ENCODE measurements at regions not wholly inside any gene's neighbourhood (a gene's known extent, or its start where the extent isn't known, plus 50 kb on each side); places are given as distances from the start of the nearest gene placed in this dataset.

GRCh38 chr11:19509215-19509614, 203.4 kb upstream of the NAV2 start:
- DNase-seq (ENCODE audit: low read depth, low spot score), result no peak
- Histone ChIP-seq H3K9ac (ENCODE audit: insufficient read length) (no peak overlapping the region), H3K9me3 (ENCODE audit: low read depth, low read length) (no peaks in the 10 kb centered on the region), H3K4me3 (no peak overlapping the region), H3K36me3 (ENCODE audit: insufficient read depth, low read length) (no peaks in the 10 kb centered on the region), H3K27ac (no peak overlapping the region)
- TF ChIP-seq POLR2AphosphoS5 (IDR thresholded peaks at IDR 0.05; ENCODE audit: borderline replicate concordance, low read depth, low read length) (no peak), FOXP2 (optimal IDR thresholded peaks at IDR 0.05; ENCODE audit: control extremely low read depth, extremely low read length, insufficient read depth) (no peak), EZH2 (IDR thresholded peaks at IDR 0.05) (no peak)

DNA sequence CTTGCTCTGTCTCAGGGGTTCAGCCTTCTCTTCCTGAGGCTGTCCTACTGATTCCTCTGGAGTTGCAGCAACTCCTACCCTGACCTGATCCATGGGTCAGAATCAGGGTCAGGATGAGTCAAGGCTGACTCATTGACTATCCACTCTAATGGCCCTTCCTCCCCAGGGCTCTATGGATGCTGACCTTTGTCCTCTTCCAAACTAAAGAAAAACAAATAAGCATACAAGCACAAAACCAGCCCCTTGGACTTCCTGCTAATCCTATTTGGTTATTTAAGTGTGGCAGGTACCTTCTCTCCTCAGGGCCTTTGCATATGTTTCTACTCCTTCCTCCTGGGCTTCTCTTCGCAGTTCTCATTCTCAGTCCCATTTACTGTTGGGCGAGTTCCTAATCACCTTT, 204.5 kb upstream of the NAV2 start:
- DNase-seq (ENCODE audit: low read depth, low spot score), result no peak
- H3K9me3 ChIP-seq (ENCODE audit: low read depth, low read length), result no peaks in the 10 kb centered on the region
- H3K36me3 ChIP-seq (ENCODE audit: insufficient read depth, low read length), result no peaks in the 10 kb centered on the region
- no peak overlapping the region for H3K4me3 ChIP-seq
- TF ChIP-seq EZH2 (IDR thresholded peaks at IDR 0.05) (no peak), FOXP2 (optimal IDR thresholded peaks at IDR 0.05; ENCODE audit: control extremely low read depth, extremely low read length, insufficient read depth) (no peak)
- no peak overlapping the region for H3K27ac ChIP-seq
- no peak overlapping the region for H3K9ac ChIP-seq (ENCODE audit: insufficient read length)

GRCh38 chr11:19506816-19507486, 205.7 kb upstream of the NAV2 start:
- Histone ChIP-seq H3K4me3 (no peak overlapping the region), H3K9me3 (ENCODE audit: low read depth, low read length) (no peaks in the 10 kb centered on the region), H3K9ac (ENCODE audit: insufficient read length) (no peak overlapping the region), H3K27ac (no peak overlapping the region), H3K36me3 (ENCODE audit: insufficient read depth, low read length) (no peaks in the 10 kb centered on the region)
- DNase-seq (ENCODE audit: low read depth, low spot score), result no peak
- no peak for TF ChIP-seq FOXP2 (optimal IDR thresholded peaks at IDR 0.05; ENCODE audit: control extremely low read depth, extremely low read length, insufficient read depth)
- TF ChIP-seq POLR2AphosphoS5 (IDR thresholded peaks at IDR 0.05; ENCODE audit: borderline replicate concordance, low read depth, low read length), result no peak
- no peak for TF ChIP-seq EZH2 (IDR thresholded peaks at IDR 0.05)

- TF ChIP-seq EZH2 (IDR thresholded peaks at IDR 0.05) (no peak), POLR2AphosphoS5 (IDR thresholded peaks at IDR 0.05; ENCODE audit: borderline replicate concordance, low read depth, low read length) (no peak), FOXP2 (optimal IDR thresholded peaks at IDR 0.05; ENCODE audit: control extremely low read depth, extremely low read length, insufficient read depth) (no peak)
- Histone ChIP-seq H3K9ac (ENCODE audit: insufficient read length) (no peak overlapping the region), H3K9me3 (ENCODE audit: low read depth, low read length) (no peaks in the 10 kb centered on the region), H3K4me3 (no peak overlapping the region), H3K36me3 (ENCODE audit: insufficient read depth, low read length) (no peaks in the 10 kb centered on the region), H3K27ac (no peak overlapping the region)
- no peak for DNase-seq (ENCODE audit: low read depth, low spot score)
Measured at GRCh38 chr11:19502691-19503253, 209.9 kb upstream of the NAV2 start.

DNA sequence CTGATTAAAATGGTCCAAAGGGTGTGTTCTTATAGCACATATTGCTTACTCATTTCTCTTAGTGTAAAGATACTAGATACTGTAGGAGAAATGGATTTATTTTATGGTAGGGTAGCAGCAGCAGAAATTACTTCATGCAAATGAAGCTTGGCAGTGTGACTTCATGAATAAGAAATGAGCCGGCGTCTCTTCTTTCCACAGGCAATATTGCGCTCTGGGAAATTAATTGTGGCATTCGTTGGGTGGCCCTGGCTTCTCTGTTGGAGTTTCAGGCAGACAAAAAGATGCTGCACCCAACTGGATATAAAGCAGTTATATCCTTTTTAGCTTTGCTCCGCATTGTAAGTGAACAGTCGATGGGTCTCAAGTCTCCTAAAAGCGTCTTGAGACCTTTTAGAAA, 211.0 kb upstream of the NAV2 start:
- no peaks in the 10 kb centered on the region for H3K36me3 ChIP-seq (ENCODE audit: insufficient read depth, low read length)

GRCh38 chr11:19499999-19500398, 212.6 kb upstream of the NAV2 start:
- no peak for DNase-seq (ENCODE audit: low read depth, low spot score)
- Histone ChIP-seq H3K36me3 (ENCODE audit: insufficient read depth, low read length) (no peaks in the 10 kb centered on the region), H3K27ac (no peak overlapping the region), H3K4me3 (no peak overlapping the region), H3K9ac (ENCODE audit: insufficient read length) (no peak overlapping the region), H3K9me3 (ENCODE audit: low read depth, low read length) (no peaks in the 10 kb centered on the region)
- TF ChIP-seq FOXP2 (optimal IDR thresholded peaks at IDR 0.05; ENCODE audit: control extremely low read depth, extremely low read length, insufficient read depth), result no peak

More for the DNA sequence above, 211.0 kb upstream of the NAV2 start:
- no peak overlapping the region for H3K4me3 ChIP-seq
- no peak for DNase-seq (ENCODE audit: low read depth, low spot score)
- H3K9me3 ChIP-seq (ENCODE audit: low read depth, low read length), result no peaks in the 10 kb centered on the region
- TF ChIP-seq EZH2 (IDR thresholded peaks at IDR 0.05), result no peak
- H3K27ac ChIP-seq, result no peak overlapping the region
- no peak overlapping the region for H3K9ac ChIP-seq (ENCODE audit: insufficient read length)

GRCh38 chr11:19499026-19499669, 213.5 kb upstream of the NAV2 start:
- no peak for DNase-seq (ENCODE audit: low read depth, low spot score)
- TF ChIP-seq FOXP2 (optimal IDR thresholded peaks at IDR 0.05; ENCODE audit: control extremely low read depth, extremely low read length, insufficient read depth) (no peak), EZH2 (IDR thresholded peaks at IDR 0.05) (no peak), POLR2AphosphoS5 (IDR thresholded peaks at IDR 0.05; ENCODE audit: borderline replicate concordance, low read depth, low read length) (no peak)
- H3K36me3 ChIP-seq (ENCODE audit: insufficient read depth, low read length), result no peaks in the 10 kb centered on the region
- H3K4me3 ChIP-seq, result no peak overlapping the region
- no peaks in the 10 kb centered on the region for H3K9me3 ChIP-seq (ENCODE audit: low read depth, low read length)
- H3K27ac ChIP-seq, result no peak overlapping the region
- no peak overlapping the region for H3K9ac ChIP-seq (ENCODE audit: insufficient read length)

- no peak for DNase-seq (ENCODE audit: low read depth, low spot score)
- no peak overlapping the region for H3K27ac ChIP-seq
Measured at GRCh38 chr11:19493446-19494213, 219.0 kb upstream of the NAV2 start.

More at GRCh38 chr11:19493446-19494213, 219.0 kb upstream of the NAV2 start:
- Histone ChIP-seq H3K36me3 (ENCODE audit: insufficient read depth, low read length) (no peaks in the 10 kb centered on the region), H3K4me3 (no peak overlapping the region), H3K9ac (ENCODE audit: insufficient read length) (no peak overlapping the region), H3K9me3 (ENCODE audit: low read depth, low read length) (no peaks in the 10 kb centered on the region)
- TF ChIP-seq EZH2 (IDR thresholded peaks at IDR 0.05), result no peak
- TF ChIP-seq FOXP2 (optimal IDR thresholded peaks at IDR 0.05; ENCODE audit: control extremely low read depth, extremely low read length, insufficient read depth), result no peak
- TF ChIP-seq POLR2AphosphoS5 (IDR thresholded peaks at IDR 0.05; ENCODE audit: borderline replicate concordance, low read depth, low read length), result no peak
